Tibial artery (tissue), 4 donors: ENCODE measurements at regions not wholly inside any gene's neighbourhood (a gene's known extent, or its start where the extent isn't known, plus 50 kb on each side); places are given as distances from the start of the nearest gene placed in this dataset.

Source experiments
- DNase-seq, 2 donors: peaks; one replicate each; pipeline ENCODE4 v3.0.0-alpha.2; 2019
- H3K27ac ChIP-seq, 2 donors: fragments of 200-600 bp; sonication (generic) in 1 of 2; 1 replicate in 1 of 2; 2 replicates in 1 of 2; pipeline ENCODE4 v1.5.1; 2018 to 2019; ENCODE audit warnings: mild to moderate bottlenecking in 1 of 2
- H3K27me3 ChIP-seq, 2 donors: fragments of 200-600 bp; sonication (generic) in 1 of 2; one replicate each; pipeline versions ENCODE4 v1.5.1 to v1.6.0; 2016 to 2019
- H3K36me3 ChIP-seq, 3 donors: fragments of 200-600 bp; sonication (generic) in 2 of 3; one replicate each; pipeline ENCODE4 v1.5.1; 2016 to 2019; ENCODE audit warnings: mild to moderate bottlenecking in 2 of 3
- H3K4me1 ChIP-seq, 4 donors: fragments of 200-600 bp; sonication (generic) in 2 of 4; 1 replicate in 3 of 4; 2 replicates in 1 of 4; pipeline ENCODE4 v1.5.1; 2016 to 2019
- H3K4me3 ChIP-seq, 2 donors: fragments of 200-600 bp; sonication (generic) in 1 of 2; 1 replicate in 1 of 2; 2 replicates in 1 of 2; pipeline ENCODE4 v1.5.1; 2018 to 2019; ENCODE audit warnings: mild to moderate bottlenecking in 2 of 2
- H3K9me3 ChIP-seq, 3 donors: fragments of 200-600 bp; sonication (generic) in 1 of 3; one replicate each; pipeline ENCODE4 v1.5.1; 2016 to 2019
- CTCF ChIP-seq, 2 experiments: fragments of 200-600 bp in 1 of 2; fragments of 450-650 bp in 1 of 2; IDR thresholded peaks; one replicate each; pipeline ENCODE4 v1.5.1; 2017 to 2019; ENCODE audit warnings: antibody characterized with exemption in 2 of 2, mild to moderate bottlenecking in 1 of 2, moderate library complexity in 1 of 2
- intact Hi-C: fragments of 100-400 bp; cut with DNase I; formaldehyde crosslinking; loops from one replicate; pipeline ENCODE4 v1.15.0; 2023; ENCODE audit warnings: low total_unique reads

DNA sequence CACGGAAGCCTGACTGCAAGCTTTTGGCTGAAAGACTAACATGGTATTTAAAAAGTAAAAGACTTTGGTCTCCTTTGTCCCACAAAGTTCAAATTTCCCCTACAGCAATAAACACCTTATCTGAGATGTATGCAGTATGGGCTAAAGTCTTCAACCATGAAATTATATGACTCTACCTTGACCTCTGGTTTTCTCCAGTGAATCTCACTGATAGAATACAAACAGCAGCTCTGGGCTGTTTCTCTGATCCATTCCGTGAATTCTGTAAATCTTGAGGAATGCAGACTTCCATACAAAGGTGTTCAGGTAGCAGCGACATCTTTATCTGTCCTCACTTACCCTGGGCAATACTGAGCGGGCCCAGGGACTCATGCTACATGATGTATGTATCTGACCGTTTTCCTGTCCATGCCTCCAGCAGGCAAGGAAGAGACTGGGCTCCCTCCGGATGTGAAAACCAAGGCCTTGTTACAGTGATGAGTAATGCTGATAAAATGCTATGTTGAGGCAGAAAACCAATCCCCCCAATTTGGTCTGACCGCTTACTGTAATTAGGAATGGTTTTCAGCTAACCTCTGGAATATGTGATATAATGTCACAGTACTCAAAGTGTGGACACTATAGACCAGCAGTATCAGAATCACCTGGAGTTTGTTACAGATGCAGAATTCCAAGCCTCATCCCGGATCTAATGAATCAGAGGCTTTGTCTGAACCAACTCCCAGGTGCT is 589.8 kb downstream of the HS3ST4 start:
- no peaks in the 10 kb centered on the region for H3K27me3 ChIP-seq
- H3K9me3 ChIP-seq, result peaks cover 0 to 10% (median 8%) of the 10 kb centered on the region in 3 donors
- no peak overlapping the region for H3K27ac ChIP-seq
- no peak for DNase-seq
- no peaks in the 10 kb centered on the region for H3K4me1 ChIP-seq
- H3K4me3 ChIP-seq, result no peak overlapping the region
- H3K36me3 ChIP-seq, result no peaks in the 10 kb centered on the region
- intact Hi-C loops, result no loop called here
- no peak for TF ChIP-seq CTCF (IDR thresholded peaks at IDR 0.05)

DNA sequence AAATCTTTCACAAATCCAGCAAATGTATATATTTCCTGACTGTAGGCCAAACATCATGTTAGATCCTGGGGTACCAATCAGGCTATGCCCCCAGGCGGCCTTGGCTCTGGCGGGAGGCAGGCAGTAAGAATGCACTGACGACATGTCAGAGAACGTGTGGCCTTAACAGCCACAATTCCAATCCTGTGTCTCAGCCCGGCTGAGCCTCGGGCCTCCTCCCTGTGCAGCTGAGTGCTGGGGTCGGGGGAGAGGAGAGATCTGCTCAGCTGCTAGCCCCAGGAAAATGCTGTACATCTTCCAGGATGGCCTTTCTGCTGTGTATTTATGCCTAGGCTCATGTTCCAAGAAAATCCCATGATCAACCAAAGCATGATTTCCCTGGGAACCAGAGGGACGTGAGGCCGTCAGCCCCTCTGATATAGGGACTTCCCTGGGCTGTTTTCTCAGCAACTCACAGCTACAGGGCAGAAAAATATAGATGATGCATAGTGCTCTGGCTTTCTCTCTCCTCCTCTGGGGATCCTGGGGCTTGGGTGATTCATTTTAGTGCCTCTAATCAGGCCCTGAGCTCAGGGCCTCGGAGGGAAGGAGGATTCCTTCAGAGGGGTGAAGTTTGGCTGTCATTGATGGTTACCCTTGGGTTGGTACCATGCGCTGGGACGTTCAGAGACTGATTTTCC is 604.0 kb downstream of the HS3ST4 start:
- TF ChIP-seq CTCF (IDR thresholded peaks at IDR 0.05), result no peak
- H3K36me3 ChIP-seq, result no peaks in the 10 kb centered on the region
- no peaks in the 10 kb centered on the region for H3K27me3 ChIP-seq
- H3K4me1 ChIP-seq, result no peaks in the 10 kb centered on the region
- H3K9me3 ChIP-seq, result no peaks in the 10 kb centered on the region
- intact Hi-C loops, result no loop called here
- no peak overlapping the region for H3K4me3 ChIP-seq
- DNase-seq, result no peak
- no peak overlapping the region for H3K27ac ChIP-seq

DNA sequence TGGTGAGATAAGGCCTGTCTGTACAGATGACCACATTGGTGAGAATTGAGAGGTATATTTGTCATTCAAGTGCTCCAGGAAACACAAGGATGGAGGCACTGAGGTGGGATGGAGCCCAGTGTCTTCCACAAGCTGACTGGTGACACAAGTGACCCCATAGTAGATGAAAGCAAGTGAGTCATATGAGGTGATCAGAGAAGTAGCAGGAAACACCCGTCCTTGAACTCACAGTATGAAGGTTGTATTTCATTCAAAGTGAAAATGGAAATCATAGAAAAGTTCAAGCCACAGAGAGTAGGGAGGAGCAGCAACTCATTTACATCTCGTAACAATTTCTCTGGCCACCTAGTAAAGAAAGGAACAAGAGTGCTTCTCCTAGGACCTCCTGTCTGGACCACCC is 609.8 kb downstream of the HS3ST4 start:
- no peak for DNase-seq
- Histone ChIP-seq H3K9me3 (no peaks in the 10 kb centered on the region), H3K36me3 (no peaks in the 10 kb centered on the region), H3K27me3 (no peaks in the 10 kb centered on the region), H3K4me1 (no peaks in the 10 kb centered on the region), H3K27ac (no peak overlapping the region), H3K4me3 (no peak overlapping the region)
- intact Hi-C loops, result no loop called here
- no peak for TF ChIP-seq CTCF (IDR thresholded peaks at IDR 0.05)

GRCh38 chr16:26316683-26317464 is 625.1 kb downstream of the HS3ST4 start:
- Histone ChIP-seq H3K4me1 (no peaks in the 10 kb centered on the region), H3K4me3 (no peak overlapping the region), H3K9me3 (no peaks in the 10 kb centered on the region), H3K27me3 (no peaks in the 10 kb centered on the region), H3K27ac (no peak overlapping the region), H3K36me3 (no peaks in the 10 kb centered on the region)
- DNase-seq, result no peak
- intact Hi-C loops, result no loop called here
- TF ChIP-seq CTCF (IDR thresholded peaks at IDR 0.05), result no peak

GRCh38 chr16:26317885-26318284 is 626.1 kb downstream of the HS3ST4 start:
- Histone ChIP-seq H3K36me3 (no peaks in the 10 kb centered on the region), H3K4me1 (no peaks in the 10 kb centered on the region), H3K27ac (no peak overlapping the region), H3K9me3 (no peaks in the 10 kb centered on the region), H3K4me3 (no peak overlapping the region), H3K27me3 (no peaks in the 10 kb centered on the region)
- intact Hi-C loops, result no loop called here
- TF ChIP-seq CTCF (IDR thresholded peaks at IDR 0.05), result no peak
- DNase-seq, result no peak
